HepG2 (cell line): ENCODE measurements at regions not wholly inside any gene's neighbourhood (a gene's known extent, or its start where the extent isn't known, plus 50 kb on each side); places are given as distances from the start of the nearest gene placed in this dataset.
A peak's percentile ranks its signal among the peaks of the same experiment; 100 is the strongest.

ENCODE experiments used
- ATAC-seq: fragments of 200-7000 bp; cut with Tn5 transposase; 3 replicates; pipeline ENCODE4 v1.9.1; 2020; ENCODE audit warnings: mild to moderate bottlenecking, moderate library complexity
- BruUV-seq: library from RNA; stranded (reverse); fragments of 400-500 nt; replicated peaks from 2 replicates; lab custom pipeline; 2021; lab: Mats Ljungman, UMichigan
- CTCF ChIA-PET: fragments of 300-600 bp; formaldehyde crosslinking; extraction: SDS; loops from one replicate; lab custom pipeline; 2021; ENCODE audit warnings: low total read pairs, inconsistent platforms, low intra/inter-chr PET ratio; lab: Yijun Ruan, JAX
- POLR2A ChIA-PET: fragments of 350-600 bp; sonication (Branson Sonifier 250); formaldehyde crosslinking; loops from one replicate; lab custom pipeline; 2020; ENCODE audit warnings: antibody characterized with exemption, inconsistent platforms; lab: Yijun Ruan, JAX
- DNase-seq: peaks from one replicate; pipeline ENCODE4 v3.0.0-alpha.2; 2015; ENCODE audit warnings: low spot score
- FAIRE-seq: peaks from 3 replicates; lab custom pipeline; 2011; peaks lifted over from hg19 to GRCh38; lab: Jason Lieb, UNC
- H2AFZ ChIP-seq: one replicate; pipeline ENCODE4 v1.6.1; 2011; ENCODE audit warnings: low read length, inconsistent platforms
- H3K27ac ChIP-seq: fragments of 300-600 bp; 3 replicates; pipeline ENCODE4 v1.8.0; 2011; ENCODE audit warnings: mixed run types, mild to moderate bottlenecking, mixed read lengths, low read length, inconsistent platforms; ENCODE audit not compliant: insufficient read depth; ENCODE audit errors: extremely low read length
- H3K27me3 ChIP-seq, 2 experiments: fragments of 200-600 bp in 1 of 2; 2 replicates in 1 of 2; 3 replicates in 1 of 2; pipeline versions ENCODE4 v1.6.0 to v1.8.0; 2011; ENCODE audit warnings: low read length in 2 of 2, mild to moderate bottlenecking in 2 of 2, moderate library complexity in 2 of 2, inconsistent platforms in 1 of 2; ENCODE audit not compliant: insufficient read depth in 2 of 2, control insufficient read depth in 1 of 2
- H3K36me3 ChIP-seq, 2 experiments: fragments of 200-600 bp in 1 of 2; replicated peaks in 1 of 2; 2 replicates in 1 of 2; 3 replicates in 1 of 2; pipeline versions ENCODE4 v1.5.1 to v1.8.0; 2011; ENCODE audit warnings: low read length in 2 of 2, inconsistent platforms in 1 of 2; ENCODE audit not compliant: insufficient read depth in 2 of 2, control insufficient read depth in 1 of 2
- H3K4me1 ChIP-seq: 2 replicates; pipeline ENCODE4 v1.5.1; 2012; ENCODE audit warnings: low read length, inconsistent platforms; ENCODE audit not compliant: insufficient read depth
- H3K4me2 ChIP-seq: 2 replicates; pipeline ENCODE4 v1.6.0; 2011; ENCODE audit warnings: low read depth, low read length, inconsistent platforms
- H3K4me3 ChIP-seq, 3 experiments: fragments of 200-600 bp in 1 of 3; sonication (generic), shearing (Covaris generic) in 1 of 3; replicated peaks in 1 of 3; 2 replicates each; pipeline ENCODE4 v1.5.1; 2011 to 2016; ENCODE audit warnings: low read length in 3 of 3, inconsistent platforms in 2 of 3, low read depth in 2 of 3, mild to moderate bottlenecking in 2 of 3, control low read depth in 1 of 3, mixed read lengths in 1 of 3; ENCODE audit not compliant: insufficient read depth in 1 of 3
- H3K79me2 ChIP-seq: one replicate; pipeline ENCODE4 v1.6.1; 2011; ENCODE audit warnings: low read length, inconsistent platforms; ENCODE audit not compliant: insufficient read depth
- H3K9ac ChIP-seq: 2 replicates; pipeline ENCODE4 v1.6.0; 2011; ENCODE audit warnings: mild to moderate bottlenecking, low read depth, low read length, inconsistent platforms; ENCODE audit not compliant: insufficient read depth
- H3K9me3 ChIP-seq: 2 replicates; pipeline ENCODE4 v1.5.1; 2012; ENCODE audit warnings: mild to moderate bottlenecking, low read length
- H4K20me1 ChIP-seq: 2 replicates; pipeline ENCODE4 v1.6.0; 2011; ENCODE audit warnings: inconsistent platforms, mild to moderate bottlenecking, low read length, moderate library complexity; ENCODE audit not compliant: insufficient read depth
- CEBPG ChIP-seq: IDR thresholded peaks from 2 replicates; pipeline ENCODE4 v1.6.1; 2016
- DBP ChIP-seq: sonication (generic); formaldehyde crosslinking; IDR thresholded peaks from 2 replicates; pipeline ENCODE4 v1.4.0; 2020; ENCODE audit warnings: missing genetic modification reagents; ENCODE audit errors: not compliant biosample characterization
- HDAC1 ChIP-seq: sonication (generic); formaldehyde crosslinking; IDR thresholded peaks from 2 replicates; pipeline ENCODE4 v1.5.1; 2020; ENCODE audit warnings: mild to moderate bottlenecking, missing genetic modification reagents
- HMGA1 ChIP-seq: sonication (generic); formaldehyde crosslinking; conservative IDR thresholded peaks from 2 replicates; pipeline ENCODE4 v1.4.0; 2020; ENCODE audit warnings: missing genetic modification reagents
- HNF4G ChIP-seq, 2 experiments: sonication (generic) in 1 of 2; formaldehyde crosslinking in 1 of 2; IDR thresholded peaks; 2 replicates each; pipeline versions ENCODE4 v1.4.0 to v1.6.1; 2011 to 2020; ENCODE audit warnings: borderline replicate concordance in 2 of 2, low read depth in 2 of 2, mild to moderate bottlenecking in 2 of 2, low read length in 1 of 2, missing genetic modification reagents in 1 of 2, moderate library complexity in 1 of 2
- PPARG ChIP-seq: conservative IDR thresholded peaks from 2 replicates; pipeline ENCODE4 v1.6.1; 2016; ENCODE audit warnings: missing biosample characterization, missing genetic modification reagents
- SMAD9 ChIP-seq: sonication (generic); formaldehyde crosslinking; IDR thresholded peaks from 2 replicates; pipeline ENCODE4 v1.5.1; 2020; ENCODE audit warnings: mild to moderate bottlenecking, missing genetic modification reagents
- SP2 ChIP-seq: sonication (generic); formaldehyde crosslinking; IDR thresholded peaks from 2 replicates; pipeline ENCODE4 v1.5.1; 2020; ENCODE audit warnings: mild to moderate bottlenecking, missing genetic modification reagents
- TCF7L2 ChIP-seq: IDR thresholded peaks from 2 replicates; pipeline ENCODE4 v1.6.1; 2011; ENCODE audit warnings: mild to moderate bottlenecking, low read depth, low read length, moderate library complexity
- ZFP37 ChIP-seq: sonication (generic); formaldehyde crosslinking; IDR thresholded peaks from 2 replicates; pipeline ENCODE4 v1.4.0; 2020; ENCODE audit warnings: missing genetic modification reagents, borderline replicate concordance
- ZNF891 ChIP-seq: sonication (generic); formaldehyde crosslinking; IDR thresholded peaks from 2 replicates; pipeline ENCODE4 v1.5.0; 2020; ENCODE audit warnings: mild to moderate bottlenecking, missing genetic modification reagents
- WGBS: methylation state at CpG from one replicate; pipeline ENCODE4 v1.1.6; 2017; ENCODE audit warnings: low lambda C conversion rate; 5-methylcytosine and 5-hydroxymethylcytosine counted together
- in situ Hi-C: cut with HindIII; loops from 2 replicates; pipeline ENCODE4 v1.10.0; 2017; ENCODE audit warnings: low pct_unique_long_range_greater_than_20kb; ENCODE audit not compliant: extremely low pct_ligation_motif_present
- intact Hi-C: fragments of 100-400 bp; cut with micrococcal nuclease; formaldehyde crosslinking; loops from one replicate; pipeline ENCODE4 v1.10.0; 2022; ENCODE audit not compliant: unreplicated experiment
- TF ChIP-seq, protein P1 (sequence below): sonication (generic); formaldehyde crosslinking; IDR thresholded peaks from 2 replicates; pipeline ENCODE4 v1.8.1; 2023; ENCODE audit warnings: mild to moderate bottlenecking, moderate library complexity, missing genetic modification reagents
- TF ChIP-seq, protein P2 (sequence below): sonication (generic); formaldehyde crosslinking; IDR thresholded peaks from 2 replicates; pipeline ENCODE4 v1.4.0; 2020; ENCODE audit warnings: mild to moderate bottlenecking, missing genetic modification reagents

DNA sequence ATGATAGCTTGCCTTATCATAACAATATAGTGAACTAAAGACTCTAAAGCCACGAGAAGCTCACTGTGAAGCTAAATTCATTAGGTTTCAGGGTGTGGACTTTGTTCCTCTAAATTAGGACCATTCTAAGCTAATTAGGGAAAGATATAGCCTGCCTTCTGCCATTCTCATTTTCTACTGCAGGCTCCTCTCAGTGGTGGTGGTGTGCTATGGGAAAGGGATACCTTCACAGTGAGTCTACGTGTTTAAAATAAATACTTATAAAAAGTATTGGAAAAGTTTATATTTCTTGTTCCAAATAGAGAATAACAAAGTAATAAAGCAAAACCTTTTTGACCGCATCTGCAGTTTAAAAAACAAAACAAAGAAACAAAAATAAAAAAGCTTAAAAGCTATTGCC is 327.7 kb downstream of the PAPSS1 start:
- no peak for FAIRE-seq
- POLR2A ChIA-PET, result no interaction called here
- intact Hi-C loops, result no loop called here

More for the DNA sequence above, 327.7 kb downstream of the PAPSS1 start:
- no peak overlapping the region for H3K4me3 ChIP-seq
- no peak overlapping the region for H3K27ac ChIP-seq
- CTCF ChIA-PET, result no interaction called here
- H3K36me3 ChIP-seq, result no peaks in the 10 kb centered on the region
- H3K4me2 ChIP-seq, result peak overlapping the region; percentile 29; the same call in 1 of the 2 replicates
- no peaks in the 10 kb centered on the region for H3K9me3 ChIP-seq
- H3K27me3 ChIP-seq, result no peaks in the 10 kb centered on the region
- H3K4me1 ChIP-seq, result no peaks in the 10 kb centered on the region
- TF ChIP-seq HMGA1, result no peak
- no peak for TF ChIP-seq HDAC1 (CRISPR knock-in tag)
- TF ChIP-seq, protein P1, sequence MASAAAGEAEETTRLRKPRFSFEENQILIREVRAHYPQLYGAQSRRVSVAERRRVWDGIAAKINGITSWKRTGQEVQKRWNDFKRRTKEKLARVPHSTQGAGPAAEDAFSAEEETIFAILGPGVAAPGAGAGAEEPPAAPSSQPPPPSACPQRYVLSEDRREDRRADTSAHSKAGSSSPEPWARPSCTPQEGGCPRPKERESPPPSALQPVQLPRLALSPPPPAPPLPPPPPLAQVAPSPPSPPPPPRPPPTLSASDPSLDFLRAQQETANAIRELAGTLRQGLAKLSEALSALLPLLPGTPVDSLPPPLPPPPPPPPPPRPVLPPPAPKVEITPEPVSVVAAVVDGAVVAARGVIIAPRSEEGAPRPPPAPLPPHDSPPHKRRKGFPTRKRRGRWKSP (CRISPR knock-in tag), result no peak
- no peak for TF ChIP-seq SP2 (CRISPR knock-in tag)
- TF ChIP-seq, protein P2, sequence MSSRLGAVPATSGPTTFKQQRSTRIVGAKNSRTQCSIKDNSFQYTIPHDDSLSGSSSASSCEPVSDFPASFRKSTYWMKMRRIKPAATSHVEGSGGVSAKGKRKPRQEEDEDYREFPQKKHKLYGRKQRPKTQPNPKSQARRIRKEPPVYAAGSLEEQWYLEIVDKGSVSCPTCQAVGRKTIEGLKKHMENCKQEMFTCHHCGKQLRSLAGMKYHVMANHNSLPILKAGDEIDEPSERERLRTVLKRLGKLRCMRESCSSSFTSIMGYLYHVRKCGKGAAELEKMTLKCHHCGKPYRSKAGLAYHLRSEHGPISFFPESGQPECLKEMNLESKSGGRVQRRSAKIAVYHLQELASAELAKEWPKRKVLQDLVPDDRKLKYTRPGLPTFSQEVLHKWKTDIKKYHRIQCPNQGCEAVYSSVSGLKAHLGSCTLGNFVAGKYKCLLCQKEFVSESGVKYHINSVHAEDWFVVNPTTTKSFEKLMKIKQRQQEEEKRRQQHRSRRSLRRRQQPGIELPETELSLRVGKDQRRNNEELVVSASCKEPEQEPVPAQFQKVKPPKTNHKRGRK, result no peak
- TF ChIP-seq TCF7L2, result no peak
- no peak for TF ChIP-seq DBP (CRISPR knock-in tag)
- TF ChIP-seq PPARG, result no peak
- TF ChIP-seq SMAD9 (CRISPR knock-in tag), result no peak
- no peak for TF ChIP-seq HNF4G (IDR thresholded peaks at IDR 0.05; ENCODE audit: borderline replicate concordance, low read depth, low read length)
- no peak for TF ChIP-seq HNF4G (CRISPR knock-in tag; IDR thresholded peaks at IDR 0.05; ENCODE audit: borderline replicate concordance, low read depth)
- TF ChIP-seq ZNF891 (CRISPR knock-in tag), result no peak
- no peak for TF ChIP-seq CEBPG
- TF ChIP-seq ZFP37 (CRISPR knock-in tag), result no peak
- no peaks in the 10 kb centered on the region for H4K20me1 ChIP-seq
- no peak overlapping the region for H2AFZ ChIP-seq
- BruUV-seq, result no TSS peak
- no peaks in the 10 kb centered on the region for H3K79me2 ChIP-seq
- H3K9ac ChIP-seq, result no peak overlapping the region
- WGBS, result 0% methylated on average over 3 of the region's 3 CpGs
- ATAC-seq, result no peak
- in situ Hi-C loops, result no loop called here
- DNase-seq, result no peak
